ENCODE measurements at regions not wholly inside any gene's neighbourhood (a gene's known extent, or its start where the extent isn't known, plus 50 kb on each side); places are given as distances from the start of the nearest gene placed in this dataset.

GRCh38 chr17:68134046-68134637 is 98.6 kb downstream of the KPNA2 start:
- ATAC-seq (peak; percentile 54), FAIRE-seq (no peak), DNase-seq (ENCODE audit: low spot score) (no peak)
- no peaks in the 10 kb centered on the region for H3K4me1 ChIP-seq (ENCODE audit: insufficient read depth, low read length)
- no peaks in the 10 kb centered on the region for H3K27me3 ChIP-seq (ENCODE audit: control insufficient read depth in 1 of 2, insufficient read depth in 2 of 2, low read length in 2 of 2)
- CTCF ChIA-PET (ENCODE audit: low intra/inter-chr PET ratio, low total read pairs), result no interaction called here
- peaks cover 3 to 5% of the 10 kb centered on the region in 2 experiments; a peak in 2 of 5 replicates for H3K36me3 ChIP-seq (replicated peaks in 1 of 2; ENCODE audit: control insufficient read depth in 1 of 2, insufficient read depth in 2 of 2, low read length in 2 of 2)
- H3K4me3 ChIP-seq (replicated peaks in 1 of 3; ENCODE audit: insufficient read depth in 1 of 3, low read depth in 2 of 3, low read length in 3 of 3), result no peak overlapping the region
- H3K27ac ChIP-seq (ENCODE audit: extremely low read length, insufficient read depth, low read length), result no peak overlapping the region
- POLR2A ChIA-PET, result no interaction called here
- in situ Hi-C loops (cut with HindIII; ENCODE audit: extremely low pct_ligation_motif_present, low pct_unique_long_range_greater_than_20kb), result no loop called here
- no peak overlapping the region for H2AFZ ChIP-seq (ENCODE audit: low read length)
- H4K20me1 ChIP-seq (ENCODE audit: insufficient read depth, low read length), result no peaks in the 10 kb centered on the region
- WGBS (ENCODE audit: low lambda C conversion rate), result 97% methylated on average over 19 of the region's 23 CpGs
- no peak for TF ChIP-seq MXI1 (IDR thresholded peaks at IDR 0.05; ENCODE audit: borderline replicate concordance, low read depth, low read length)
- TF ChIP-seq SMYD3 (CRISPR knock-in tag; IDR thresholded peaks at IDR 0.05), result no peak
- TF ChIP-seq MIXL1 (CRISPR knock-in tag; IDR thresholded peaks at IDR 0.05), result no peak
- no peak for TF ChIP-seq ZNF800 (CRISPR knock-in tag; IDR thresholded peaks at IDR 0.05)
- no peak overlapping the region for H3K4me2 ChIP-seq (ENCODE audit: low read depth, low read length)
- BruUV-seq (replicated peaks), result no TSS peak
- no peak overlapping the region for H3K9ac ChIP-seq (ENCODE audit: insufficient read depth, low read depth, low read length)
- no peaks in the 10 kb centered on the region for H3K9me3 ChIP-seq (ENCODE audit: low read length)
- H3K79me2 ChIP-seq (ENCODE audit: insufficient read depth, low read length), result no peaks in the 10 kb centered on the region
- intact Hi-C loops (cut with micrococcal nuclease; ENCODE audit: unreplicated experiment), result no loop called here

GRCh38 chr17:68134731-68135130 is 99.2 kb downstream of the KPNA2 start:
- Histone ChIP-seq H3K4me3 (replicated peaks in 1 of 3; ENCODE audit: insufficient read depth in 1 of 3, low read depth in 2 of 3, low read length in 3 of 3) (no peak overlapping the region), H3K27ac (ENCODE audit: extremely low read length, insufficient read depth, low read length) (no peak overlapping the region), H3K27me3 (ENCODE audit: control insufficient read depth in 1 of 2, insufficient read depth in 2 of 2, low read length in 2 of 2) (no peaks in the 10 kb centered on the region), H3K4me2 (ENCODE audit: low read depth, low read length) (no peak overlapping the region), H3K9me3 (ENCODE audit: low read length) (no peaks in the 10 kb centered on the region), H3K9ac (ENCODE audit: insufficient read depth, low read depth, low read length) (no peak overlapping the region), H3K36me3 (replicated peaks in 1 of 2; ENCODE audit: control insufficient read depth in 1 of 2, insufficient read depth in 2 of 2, low read length in 2 of 2) (peaks cover 3 to 5% of the 10 kb centered on the region in 2 experiments; a peak in 2 of 5 replicates), H3K79me2 (ENCODE audit: insufficient read depth, low read length) (no peaks in the 10 kb centered on the region), H3K4me1 (ENCODE audit: insufficient read depth, low read length) (no peaks in the 10 kb centered on the region), H4K20me1 (ENCODE audit: insufficient read depth, low read length) (no peaks in the 10 kb centered on the region), H2AFZ (ENCODE audit: low read length) (no peak overlapping the region)
- 100% methylated on average over 13 of the region's 20 CpGs for WGBS (ENCODE audit: low lambda C conversion rate)
- no peak for FAIRE-seq
- ChIA-PET CTCF (ENCODE audit: low intra/inter-chr PET ratio, low total read pairs) (no interaction called here), POLR2A (no interaction called here)
- in situ Hi-C loops (cut with HindIII; ENCODE audit: extremely low pct_ligation_motif_present, low pct_unique_long_range_greater_than_20kb) (no loop called here), intact Hi-C loops (cut with micrococcal nuclease; ENCODE audit: unreplicated experiment) (no loop called here)
- no peak for DNase-seq (ENCODE audit: low spot score)
- peak; percentile 31 for ATAC-seq
- TF ChIP-seq GABPA (IDR thresholded peaks at IDR 0.05; ENCODE audit: low read depth, low read length) (0 out of 2 replicates have a peak, but pooled peaks have one; percentile 7), GABPA (CRISPR knock-in tag; IDR thresholded peaks at IDR 0.05; ENCODE audit: low read depth) (no peak), GLMP (CRISPR knock-in tag; IDR thresholded peaks at IDR 0.05; ENCODE audit: borderline replicate concordance) (no peak)
- BruUV-seq (replicated peaks), result no TSS peak

Measured in HepG2 (cell line).